PC-9 (cell line): ENCODE measurements at regions not wholly inside any gene's neighbourhood (a gene's known extent, or its start where the extent isn't known, plus 50 kb on each side); places are given as distances from the start of the nearest gene placed in this dataset.
A peak's percentile ranks its signal among the peaks of the same experiment; 100 is the strongest.

ENCODE experiments used
- BruUV-seq: library from RNA; stranded (reverse); fragments of 400-500 nt; replicated peaks from 2 replicates; lab custom pipeline; 2021; lab: Mats Ljungman, UMichigan
- CTCF ChIA-PET: fragments of 300-600 bp; sonication (Branson Sonifier 250); formaldehyde crosslinking; loops from one replicate; lab custom pipeline; 2022; ENCODE audit warnings: antibody characterized with exemption; lab: Charles Lee
- POLR2A ChIA-PET: fragments of 300-600 bp; sonication (Branson Sonifier 250); formaldehyde crosslinking; loops from one replicate; lab custom pipeline; 2022; ENCODE audit warnings: antibody characterized with exemption; ENCODE audit not compliant: unreplicated experiment; lab: Charles Lee
- DNase-seq, 2 experiments: peaks; one replicate each; pipeline versions ENCODE4 v3.0.0 to v3.0.0-alpha.2; 2015 to 2022; ENCODE audit warnings: mixed read lengths in 1 of 2
- H2AFZ ChIP-seq: fragments of 200-600 bp; sonication (generic); 2 replicates; pipeline ENCODE4 v1.8.1; 2017; ENCODE audit warnings: antibody characterized with exemption
- H3F3A ChIP-seq: fragments of 200-600 bp; sonication (generic); 2 replicates; pipeline ENCODE4 v1.8.1; 2017; ENCODE audit warnings: antibody characterized with exemption, mild to moderate bottlenecking, low read depth; ENCODE audit not compliant: insufficient read depth
- H3K27ac ChIP-seq: fragments of 200-600 bp; sonication (generic); 2 replicates; pipeline ENCODE4 v1.6.1; 2016; ENCODE audit warnings: mixed run types
- H3K27me3 ChIP-seq: fragments of 200-600 bp; sonication (generic); 2 replicates; pipeline ENCODE4 v1.6.1; 2016; ENCODE audit warnings: low read depth, mixed run types; ENCODE audit not compliant: insufficient read depth
- H3K36me3 ChIP-seq: fragments of 200-600 bp; sonication (generic); 2 replicates; pipeline ENCODE4 v1.6.1; 2016; ENCODE audit warnings: low read depth, mixed run types
- H3K4me1 ChIP-seq: fragments of 200-600 bp; sonication (generic); replicated peaks from 2 replicates; pipeline ENCODE4 v1.6.1; 2016; ENCODE audit warnings: mixed run types; ENCODE audit not compliant: insufficient read depth
- H3K4me2 ChIP-seq: fragments of 200-600 bp; sonication (generic); 2 replicates; pipeline ENCODE4 v1.6.1; 2017; ENCODE audit warnings: mixed run types
- H3K4me3 ChIP-seq: fragments of 200-600 bp; sonication (generic); 2 replicates; pipeline ENCODE4 v1.6.1; 2016; ENCODE audit warnings: mixed run types
- H3K79me2 ChIP-seq: fragments of 200-600 bp; sonication (generic); 2 replicates; pipeline ENCODE4 v1.6.1; 2017; ENCODE audit warnings: low read depth, mixed run types
- H3K9me2 ChIP-seq: fragments of 200-600 bp; sonication (generic); 2 replicates; pipeline ENCODE4 v1.8.1; 2017; ENCODE audit warnings: mild to moderate bottlenecking; ENCODE audit not compliant: insufficient read depth
- H3K9me3 ChIP-seq: fragments of 200-600 bp; sonication (generic); 2 replicates; pipeline ENCODE4 v1.8.1; 2016; ENCODE audit warnings: low read depth; ENCODE audit not compliant: insufficient read depth
- H4K20me1 ChIP-seq: fragments of 200-600 bp; sonication (generic); 2 replicates; pipeline ENCODE4 v1.8.1; 2017; ENCODE audit not compliant: insufficient read depth
- EZH2 ChIP-seq: fragments of 200-600 bp; sonication (generic); IDR thresholded peaks from 2 replicates; pipeline ENCODE4 v1.8.0; 2017; ENCODE audit warnings: antibody characterized with exemption, low read depth
- intact Hi-C: fragments of 100-400 bp; cut with micrococcal nuclease; formaldehyde crosslinking; loops from one replicate; pipeline ENCODE4 v1.10.0; 2022; ENCODE audit not compliant: unreplicated experiment
- TF ChIP-seq, protein P1 (sequence below): fragments of 200-600 bp; sonication (generic); conservative IDR thresholded peaks from 2 replicates; pipeline ENCODE4 v1.6.1; 2017; ENCODE audit warnings: mixed run types, antibody characterized with exemption, mild to moderate bottlenecking, moderate library complexity

DNA sequence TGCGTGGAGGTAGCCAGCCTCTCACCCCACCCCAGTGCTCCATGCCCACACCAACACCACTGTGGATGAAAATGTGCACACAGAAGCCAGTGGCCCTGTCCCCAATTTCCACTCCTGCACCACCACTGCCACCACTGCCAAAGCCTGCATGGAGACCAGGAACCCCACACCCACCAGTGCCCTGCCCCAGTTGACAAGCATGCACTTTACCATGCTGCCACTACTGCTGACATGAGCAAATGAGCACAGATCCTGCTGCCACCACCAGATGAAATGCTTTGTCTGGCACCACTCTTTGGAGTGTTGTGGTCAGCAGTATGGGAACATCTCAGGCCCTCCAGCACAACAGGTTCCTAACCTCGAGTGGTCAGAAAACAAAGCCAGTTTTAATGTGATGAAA, 104.1 kb downstream of the ATXN7L3B start:
- BruUV-seq, result no TSS peak
- ChIA-PET POLR2A (no interaction called here), CTCF (no interaction called here)
- H3K4me2 ChIP-seq, result no peak overlapping the region
- no peaks in the 10 kb centered on the region for H3K27me3 ChIP-seq
- no peaks in the 10 kb centered on the region for H3K36me3 ChIP-seq
- H3F3A ChIP-seq, result no peaks in the 10 kb centered on the region
- no peaks in the 10 kb centered on the region for H4K20me1 ChIP-seq
- TF ChIP-seq, protein P1, sequence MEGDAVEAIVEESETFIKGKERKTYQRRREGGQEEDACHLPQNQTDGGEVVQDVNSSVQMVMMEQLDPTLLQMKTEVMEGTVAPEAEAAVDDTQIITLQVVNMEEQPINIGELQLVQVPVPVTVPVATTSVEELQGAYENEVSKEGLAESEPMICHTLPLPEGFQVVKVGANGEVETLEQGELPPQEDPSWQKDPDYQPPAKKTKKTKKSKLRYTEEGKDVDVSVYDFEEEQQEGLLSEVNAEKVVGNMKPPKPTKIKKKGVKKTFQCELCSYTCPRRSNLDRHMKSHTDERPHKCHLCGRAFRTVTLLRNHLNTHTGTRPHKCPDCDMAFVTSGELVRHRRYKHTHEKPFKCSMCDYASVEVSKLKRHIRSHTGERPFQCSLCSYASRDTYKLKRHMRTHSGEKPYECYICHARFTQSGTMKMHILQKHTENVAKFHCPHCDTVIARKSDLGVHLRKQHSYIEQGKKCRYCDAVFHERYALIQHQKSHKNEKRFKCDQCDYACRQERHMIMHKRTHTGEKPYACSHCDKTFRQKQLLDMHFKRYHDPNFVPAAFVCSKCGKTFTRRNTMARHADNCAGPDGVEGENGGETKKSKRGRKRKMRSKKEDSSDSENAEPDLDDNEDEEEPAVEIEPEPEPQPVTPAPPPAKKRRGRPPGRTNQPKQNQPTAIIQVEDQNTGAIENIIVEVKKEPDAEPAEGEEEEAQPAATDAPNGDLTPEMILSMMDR, result no peak
- no peak for TF ChIP-seq EZH2
- no peak for DNase-seq
- H3K4me1 ChIP-seq, result no peaks in the 10 kb centered on the region
- no peaks in the 10 kb centered on the region for H3K79me2 ChIP-seq
- no peak overlapping the region for H3K27ac ChIP-seq
- no peaks in the 10 kb centered on the region for H3K9me3 ChIP-seq
- no peak overlapping the region for H3K4me3 ChIP-seq
- H2AFZ ChIP-seq, result no peak overlapping the region
- intact Hi-C loops, result no loop called here
- no peaks in the 10 kb centered on the region for H3K9me2 ChIP-seq

DNA sequence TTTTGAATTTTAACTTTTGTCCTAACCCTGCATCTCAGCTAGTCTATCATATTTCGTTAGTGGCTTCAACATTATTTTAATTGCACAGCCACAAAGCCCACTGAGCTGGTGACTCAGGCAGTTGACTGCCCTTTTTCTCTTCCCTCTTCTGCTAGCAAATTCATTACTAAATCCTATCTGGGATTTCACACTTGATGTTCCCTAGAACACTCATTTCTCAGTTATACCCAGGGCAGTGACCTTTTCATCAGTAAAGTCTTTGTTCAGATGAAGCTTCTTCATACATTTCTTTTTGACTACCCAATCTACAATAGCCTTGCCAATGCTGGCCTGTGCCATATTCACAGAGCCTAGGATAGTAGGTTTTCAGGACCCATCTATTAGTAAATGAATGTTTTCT, 107.0 kb downstream of the ATXN7L3B start:
- no peaks in the 10 kb centered on the region for H3K27me3 ChIP-seq
- ChIA-PET CTCF (interaction anchor here (0.6 kb wide), 1 partner anchor 173 kb away, joined by 4 read pairs; no protein-coding TSS in a partner anchor), POLR2A (no interaction called here)
- H3K79me2 ChIP-seq, result no peaks in the 10 kb centered on the region
- no peak overlapping the region for H3K4me2 ChIP-seq
- H3F3A ChIP-seq, result no peaks in the 10 kb centered on the region
- H2AFZ ChIP-seq, result no peak overlapping the region
- H3K4me1 ChIP-seq, result no peaks in the 10 kb centered on the region
- H3K27ac ChIP-seq, result no peak overlapping the region
- no peak for TF ChIP-seq EZH2
- TF ChIP-seq, protein P1, result no peak
- no peaks in the 10 kb centered on the region for H3K9me3 ChIP-seq
- H4K20me1 ChIP-seq, result no peaks in the 10 kb centered on the region
- H3K9me2 ChIP-seq, result no peaks in the 10 kb centered on the region
- H3K4me3 ChIP-seq, result no peak overlapping the region
- BruUV-seq, result no TSS peak
- intact Hi-C loops, result loop anchor here (5.0 kb wide), 1 partner anchor 227 kb away; no protein-coding TSS in a partner anchor
- no peak for DNase-seq
- H3K36me3 ChIP-seq, result no peaks in the 10 kb centered on the region

- Histone ChIP-seq H3K4me3 (no peak overlapping the region), H3K9me3 (no peaks in the 10 kb centered on the region), H3K79me2 (no peaks in the 10 kb centered on the region), H3K9me2 (no peaks in the 10 kb centered on the region), H3K4me2 (no peak overlapping the region), H3K36me3 (no peaks in the 10 kb centered on the region), H3F3A (no peaks in the 10 kb centered on the region), H2AFZ (0 out of 2 replicates have a peak overlapping the region, but pooled peaks have one; percentile 31), H4K20me1 (no peaks in the 10 kb centered on the region), H3K27ac (no peak overlapping the region), H3K4me1 (no peaks in the 10 kb centered on the region), H3K27me3 (no peaks in the 10 kb centered on the region)
- no peak for TF ChIP-seq EZH2
- TF ChIP-seq, protein P1, result peak; percentile 37; the same call in 1 of the 2 replicates
- ChIA-PET CTCF (interaction anchor here (0.6 kb wide), 2 partner anchors 50 to 324 kb away, joined by 4 to 5 read pairs; no protein-coding TSS in a partner anchor), POLR2A (no interaction called here)
- BruUV-seq, result no TSS peak
- intact Hi-C loops, result loop anchor here (5.0 kb wide), 1 partner anchor 230 kb away; no protein-coding TSS in a partner anchor
- peak in 1 of 2 experiments; percentile 38 for DNase-seq
Measured at GRCh38 chr12:74646831-74647230, 109.2 kb downstream of the ATXN7L3B start.
